CD14-positive monocyte (primary cell): ENCODE measurements at regions not wholly inside any gene's neighbourhood (a gene's known extent, or its start where the extent isn't known, plus 50 kb on each side); places are given as distances from the start of the nearest gene placed in this dataset.

Experiments used
- DNase-seq, 3 donors: peaks; one replicate each; pipeline ENCODE4 v3.0.0-alpha.2; 2011 to 2022
- H2AFZ ChIP-seq: 2 replicates; pipeline ENCODE4 v1.6.0; 2012; ENCODE audit warnings: mild to moderate bottlenecking, low read depth, low read length, inconsistent platforms; ENCODE audit not compliant: insufficient read depth, poor library complexity, severe bottlenecking
- H3K27ac ChIP-seq, 2 donors: 1 replicate in 1 of 2; 2 replicates in 1 of 2; pipeline ENCODE4 v1.5.1; 2012 to 2013; ENCODE audit warnings: low read length in 2 of 2, control low read depth in 1 of 2, inconsistent platforms in 1 of 2, low read depth in 1 of 2, mild to moderate bottlenecking in 1 of 2
- H3K27me3 ChIP-seq, 2 donors: one replicate each; pipeline versions ENCODE4 v1.6.0 to v1.6.1; 2011 to 2013; ENCODE audit warnings: low read length in 2 of 2; ENCODE audit not compliant: control insufficient read depth in 2 of 2, insufficient read depth in 2 of 2
- H3K36me3 ChIP-seq, 2 donors: replicated peaks in 1 of 2; 1 replicate in 1 of 2; 2 replicates in 1 of 2; pipeline versions ENCODE4 v1.5.1 to v1.6.1; 2012 to 2013; ENCODE audit warnings: low read length in 2 of 2, control low read depth in 1 of 2, inconsistent platforms in 1 of 2, mild to moderate bottlenecking in 1 of 2; ENCODE audit not compliant: insufficient read depth in 2 of 2, control insufficient read depth in 1 of 2
- H3K4me1 ChIP-seq, 2 donors: 1 replicate in 1 of 2; 2 replicates in 1 of 2; pipeline versions ENCODE4 v1.5.1 to v1.6.1; 2012 to 2013; ENCODE audit warnings: low read length in 2 of 2, control low read depth in 1 of 2, inconsistent platforms in 1 of 2, mild to moderate bottlenecking in 1 of 2, moderate library complexity in 1 of 2; ENCODE audit not compliant: insufficient read depth in 2 of 2, control insufficient read depth in 1 of 2
- H3K4me2 ChIP-seq: replicated peaks from 2 replicates; pipeline ENCODE3; 2012; ENCODE audit warnings: low read length, moderate library complexity, mild to moderate bottlenecking; ENCODE audit not compliant: poor library complexity, severe bottlenecking; ENCODE audit errors: extremely low read depth
- H3K4me3 ChIP-seq, 3 experiments: fragments of 200-600 bp in 1 of 3; sonication (generic) in 1 of 3; replicated peaks in 1 of 3; 1 replicate in 2 of 3; 2 replicates in 1 of 3; pipeline ENCODE4 v1.5.1; 2011 to 2013; ENCODE audit warnings: low read length in 3 of 3, mild to moderate bottlenecking in 3 of 3, control low read depth in 2 of 3, low read depth in 2 of 3, inconsistent platforms in 1 of 3, moderate library complexity in 1 of 3
- H3K79me2 ChIP-seq: 2 replicates; pipeline ENCODE4 v1.6.0; 2012; ENCODE audit warnings: mild to moderate bottlenecking, control low read depth, inconsistent platforms, low read length, moderate library complexity; ENCODE audit not compliant: insufficient read depth
- H3K9ac ChIP-seq: 2 replicates; pipeline ENCODE4 v1.6.0; 2017; ENCODE audit warnings: low read length, mild to moderate bottlenecking; ENCODE audit not compliant: insufficient read depth, poor library complexity, severe bottlenecking
- H3K9me3 ChIP-seq, 2 donors: replicated peaks in 1 of 2; 1 replicate in 1 of 2; 2 replicates in 1 of 2; pipeline versions ENCODE4 v1.5.1 to v1.6.1; 2012 to 2013; ENCODE audit warnings: low read length in 2 of 2, control low read depth in 1 of 2; ENCODE audit not compliant: control insufficient read depth in 1 of 2, insufficient read depth in 1 of 2
- H4K20me1 ChIP-seq: 2 replicates; pipeline ENCODE4 v1.6.0; 2012; ENCODE audit warnings: mild to moderate bottlenecking, low read length, control low read depth, moderate library complexity; ENCODE audit not compliant: insufficient read depth
- H3K27ac Mint-ChIP-seq, 7 donors: one replicate each; pipeline ENCODE4 v1.8.0; 2020; ENCODE audit warnings: mild to moderate bottlenecking in 7 of 7, mixed read lengths in 7 of 7, moderate library complexity in 6 of 7, inconsistent platforms in 2 of 7
- H3K27me3 Mint-ChIP-seq, 3 donors: one replicate each; pipeline ENCODE4 v1.8.0; 2021 to 2022; ENCODE audit warnings: low read depth in 3 of 3, mild to moderate bottlenecking in 3 of 3, mixed read lengths in 3 of 3, moderate library complexity in 3 of 3, inconsistent platforms in 1 of 3
- H3K36me3 Mint-ChIP-seq, 2 donors: one replicate each; pipeline ENCODE4 v1.8.0; 2020; ENCODE audit warnings: mixed read lengths in 2 of 2, inconsistent platforms in 1 of 2, mild to moderate bottlenecking in 1 of 2
- H3K4me1 Mint-ChIP-seq: one replicate; pipeline ENCODE4 v1.8.0; 2020; ENCODE audit warnings: mild to moderate bottlenecking, mixed read lengths
- H3K4me3 Mint-ChIP-seq, 2 donors: one replicate each; pipeline ENCODE4 v1.8.0; 2020; ENCODE audit warnings: mild to moderate bottlenecking in 2 of 2, mixed read lengths in 2 of 2, moderate library complexity in 1 of 2
- H3K9me3 Mint-ChIP-seq, 7 donors: one replicate each; pipeline ENCODE4 v1.8.0; 2020 to 2022; ENCODE audit warnings: mixed read lengths in 7 of 7, mild to moderate bottlenecking in 6 of 7, moderate library complexity in 6 of 7, inconsistent platforms in 2 of 7
- CTCF ChIP-seq: fragments of 200-600 bp; IDR thresholded peaks from one replicate; pipeline ENCODE4 v1.8.0; 2022; ENCODE audit warnings: antibody characterized with exemption, mild to moderate bottlenecking
- WGBS: methylation state at CpG from one replicate; pipeline ENCODE4 v1.1.5; 2013; ENCODE audit warnings: missing lambda C conversion rate; ENCODE audit not compliant: insufficient coverage; 5-methylcytosine and 5-hydroxymethylcytosine counted together
- intact Hi-C, 2 donors: fragments of 100-400 bp; cut with micrococcal nuclease; formaldehyde crosslinking; loops; one replicate each; pipeline versions ENCODE4 v1.15.0 to v1.15.1; 2023

- TF ChIP-seq CTCF, result no peak
- H3K27me3 ChIP-seq, result peaks cover 0 to 4% of the 10 kb centered on the region in 2 donors
- no peaks in the 10 kb centered on the region for H3K79me2 ChIP-seq
- no peak overlapping the region for H3K4me2 ChIP-seq
- H3K4me1 Mint-ChIP-seq, result peaks cover 10% of the 10 kb centered on the region
- no peaks in the 10 kb centered on the region for H3K36me3 ChIP-seq
- intact Hi-C loops, result no loop called here
- H3K9me3 ChIP-seq, result no peaks in the 10 kb centered on the region
- H3K27ac Mint-ChIP-seq, result no peak overlapping the region
- no peak overlapping the region for H3K4me3 ChIP-seq
- no peak overlapping the region for H2AFZ ChIP-seq
- 73% methylated on average over 7 of the region's 10 CpGs for WGBS
- H3K27me3 Mint-ChIP-seq, result peaks cover 9 to 14% (median 10%) of the 10 kb centered on the region in 3 donors
- no peak for DNase-seq
- H3K27ac ChIP-seq, result no peak overlapping the region
- H3K36me3 Mint-ChIP-seq, result no peaks in the 10 kb centered on the region
- no peak overlapping the region for H3K9ac ChIP-seq
- peak overlapping the region in 1 of 2 donors; percentile 12 for H3K4me3 Mint-ChIP-seq
- H4K20me1 ChIP-seq, result no peaks in the 10 kb centered on the region
- H3K9me3 Mint-ChIP-seq, result peaks cover 0 to 2% (median 0%) of the 10 kb centered on the region in 7 donors
- peaks cover 0 to 6% of the 10 kb centered on the region in 2 donors for H3K4me1 ChIP-seq
These were observed 119.6 kb upstream of the IGLL5 start for GRCh38 chr22:22767876-22768602.

- Mint-ChIP-seq H3K9me3 (peaks cover 0 to 2% (median 0%) of the 10 kb centered on the region in 7 donors), H3K27me3 (peaks cover 9 to 14% (median 10%) of the 10 kb centered on the region in 3 donors), H3K4me3 (no peak overlapping the region), H3K4me1 (peaks cover 14% of the 10 kb centered on the region), H3K27ac (no peak overlapping the region), H3K36me3 (no peaks in the 10 kb centered on the region)
- Histone ChIP-seq H4K20me1 (no peaks in the 10 kb centered on the region), H3K27me3 (peaks cover 0 to 4% of the 10 kb centered on the region in 2 donors), H2AFZ (no peak overlapping the region), H3K4me2 (no peak overlapping the region), H3K4me3 (no peak overlapping the region), H3K36me3 (no peaks in the 10 kb centered on the region), H3K9ac (no peak overlapping the region), H3K27ac (no peak overlapping the region), H3K79me2 (no peaks in the 10 kb centered on the region), H3K4me1 (peaks cover 4 to 14% of the 10 kb centered on the region in 2 donors), H3K9me3 (no peaks in the 10 kb centered on the region)
- WGBS, result 100% methylated on average over 2 of the region's 2 CpGs
- intact Hi-C loops, result no loop called here
- no peak for DNase-seq
- no peak for TF ChIP-seq CTCF
These were observed 118.7 kb upstream of the IGLL5 start for GRCh38 chr22:22768885-22769284.
